T-cell (primary cell): ENCODE measurements at regions not wholly inside any gene's neighbourhood (a gene's known extent, or its start where the extent isn't known, plus 50 kb on each side); places are given as distances from the start of the nearest gene placed in this dataset.

ENCODE experiments used
- ATAC-seq, 4 experiments: fragments of 200-7000 bp in 3 of 4; fragments of 150-1000 bp in 1 of 4; cut with Tn5 transposase; replicated peaks in 1 of 4; 1 replicate in 3 of 4; 2 replicates in 1 of 4; pipeline ENCODE4 v1.10.0; 2021; ENCODE audit warnings: moderate library complexity in 3 of 4, mild to moderate bottlenecking in 2 of 4, moderate number of reproducible peaks in 1 of 4
- CTCF ChIA-PET, 2 donors: fragments of 300-600 bp; sonication (Branson Sonifier 250); formaldehyde crosslinking; loops; one replicate each; lab custom pipeline; 2022; ENCODE audit warnings: antibody characterized with exemption in 2 of 2; lab: Charles Lee
- POLR2A ChIA-PET, 2 donors: fragments of 300-600 bp; sonication (Branson Sonifier 250); formaldehyde crosslinking; loops; one replicate each; lab custom pipeline; 2022; ENCODE audit warnings: antibody characterized with exemption in 2 of 2; lab: Charles Lee
- DNase-seq, 35 experiments: peaks; one replicate each; pipeline versions ENCODE4 v3.0.0 to v3.0.0-alpha.2; 2013 to 2023
- H3K27ac ChIP-seq: one replicate; pipeline ENCODE4 v1.5.1; 2013; ENCODE audit warnings: low read length
- H3K27me3 ChIP-seq, 2 experiments: replicated peaks in 1 of 2; 1 replicate in 1 of 2; 2 replicates in 1 of 2; pipeline versions ENCODE4 v1.6.1 to v1.7.0; 2013; ENCODE audit warnings: low read length in 1 of 2, mixed read lengths in 1 of 2; ENCODE audit not compliant: control insufficient read depth in 2 of 2, insufficient read depth in 2 of 2; ENCODE audit errors: extremely low read depth in 1 of 2
- H3K36me3 ChIP-seq, 2 donors: 1 replicate in 1 of 2; 2 replicates in 1 of 2; pipeline versions ENCODE4 v1.6.1 to v1.7.0; 2013; ENCODE audit warnings: low read length in 1 of 2; ENCODE audit not compliant: control insufficient read depth in 2 of 2, insufficient read depth in 1 of 2; ENCODE audit errors: extremely low read depth in 1 of 2
- H3K4me1 ChIP-seq, 2 experiments: 1 replicate in 1 of 2; 2 replicates in 1 of 2; pipeline versions ENCODE4 v1.6.1 to v1.7.0; 2013; ENCODE audit warnings: low read length in 2 of 2, mixed read lengths in 1 of 2; ENCODE audit not compliant: insufficient read depth in 2 of 2, control insufficient read depth in 1 of 2; ENCODE audit errors: extremely low read depth in 1 of 2
- H3K4me3 ChIP-seq, 2 donors: 1 replicate in 1 of 2; 2 replicates in 1 of 2; pipeline versions ENCODE4 v1.5.1 to v1.7.0; 2013; ENCODE audit warnings: mild to moderate bottlenecking in 2 of 2, low read length in 1 of 2, moderate library complexity in 1 of 2; ENCODE audit not compliant: control insufficient read depth in 1 of 2; ENCODE audit errors: extremely low read depth in 1 of 2
- H3K9me3 ChIP-seq: 2 replicates; pipeline ENCODE4 v1.7.0; 2013
- H3K27ac Mint-ChIP-seq, 2 donors: one replicate each; pipeline ENCODE4 v1.8.0; 2020 to 2021; ENCODE audit warnings: mild to moderate bottlenecking in 2 of 2, mixed read lengths in 2 of 2
- H3K27me3 Mint-ChIP-seq, 2 donors: one replicate each; pipeline ENCODE4 v1.8.0; 2021 to 2022; ENCODE audit warnings: mixed read lengths in 2 of 2
- H3K36me3 Mint-ChIP-seq: one replicate; pipeline ENCODE4 v1.8.0; 2021; ENCODE audit warnings: mixed read lengths
- H3K4me1 Mint-ChIP-seq, 3 donors: one replicate each; pipeline ENCODE4 v1.8.0; 2020 to 2022; ENCODE audit warnings: mixed read lengths in 3 of 3, mild to moderate bottlenecking in 1 of 3
- H3K4me3 Mint-ChIP-seq, 3 donors: one replicate each; pipeline ENCODE4 v1.8.0; 2020 to 2022; ENCODE audit warnings: mild to moderate bottlenecking in 3 of 3, mixed read lengths in 3 of 3, moderate library complexity in 3 of 3
- H3K9me3 Mint-ChIP-seq, 3 donors: one replicate each; pipeline ENCODE4 v1.8.0; 2020 to 2022; ENCODE audit warnings: mixed read lengths in 3 of 3
- whole genome bisulfite sequencing: methylation state at CpG from one replicate; pipeline ENCODE4 v1.1.5; 2013; ENCODE audit warnings: missing lambda C conversion rate; ENCODE audit not compliant: insufficient coverage; 5-methylcytosine and 5-hydroxymethylcytosine counted together

DNA sequence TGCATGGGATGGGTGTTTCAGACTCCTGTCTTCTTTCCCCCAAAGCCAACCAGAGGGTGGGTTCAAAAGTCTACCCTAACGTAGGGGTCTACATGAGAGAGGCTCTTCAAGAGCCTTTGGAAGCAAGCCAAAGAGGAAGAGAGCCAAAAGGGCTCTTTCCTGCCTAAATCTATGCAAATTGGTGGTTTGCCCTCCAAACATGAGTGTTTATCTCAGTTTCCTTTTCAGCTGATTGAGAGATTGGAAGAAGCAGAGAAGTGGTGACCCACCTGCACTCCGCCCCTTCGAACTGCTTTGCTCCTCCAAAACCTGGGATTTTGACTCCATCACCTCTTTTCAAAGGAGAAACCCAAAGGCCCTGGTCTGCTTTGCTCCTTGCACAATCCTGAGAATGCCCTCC is 65.4 kb upstream of the MAF start:
- Histone ChIP-seq H3K4me1 (no peaks in the 10 kb centered on the region), H3K36me3 (no peaks in the 10 kb centered on the region), H3K4me3 (no peak overlapping the region), H3K27ac (no peak overlapping the region), H3K27me3 (no peaks in the 10 kb centered on the region), H3K9me3 (no peaks in the 10 kb centered on the region)
- ChIA-PET POLR2A (no interaction called here), CTCF (no interaction called here)
- no peak for DNase-seq
- ATAC-seq, result no peak
- WGBS, result no CpG with 5 or more reads among the region's 3 CpGs
- Mint-ChIP-seq H3K27me3 (peaks cover 0 to 2% of the 10 kb centered on the region in 2 donors), H3K27ac (no peak overlapping the region), H3K9me3 (peaks cover 0 to 13% (median 12%) of the 10 kb centered on the region in 3 donors), H3K36me3 (no peaks in the 10 kb centered on the region), H3K4me3 (no peak overlapping the region), H3K4me1 (peaks cover 0 to 2% (median 0%) of the 10 kb centered on the region in 3 donors)

DNA sequence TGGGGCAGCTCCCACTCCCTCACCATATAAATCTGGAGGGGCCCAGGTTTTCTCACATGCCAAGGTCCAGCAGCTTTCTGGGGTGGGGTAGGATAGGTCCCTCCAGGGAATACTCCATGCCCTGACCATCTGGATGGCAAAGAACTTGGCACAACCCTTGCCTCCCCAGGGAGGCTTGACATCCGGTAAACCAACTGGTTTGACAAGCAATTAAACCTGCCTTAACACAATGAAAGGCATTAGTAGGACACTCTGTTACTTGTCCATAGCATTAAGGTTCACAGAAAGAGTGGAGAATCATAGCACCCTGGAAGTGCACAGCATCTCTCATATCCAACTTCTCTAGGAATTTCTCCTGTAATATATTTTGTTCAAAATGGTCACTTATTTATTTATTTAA is 63.9 kb upstream of the MAF start:
- 100% methylated on average over 1 of the region's 1 CpG for WGBS
- DNase-seq (no peak), ATAC-seq (no peak)
- Mint-ChIP-seq H3K27ac (no peak overlapping the region), H3K9me3 (peaks cover 0 to 10% (median 5%) of the 10 kb centered on the region in 3 donors), H3K36me3 (no peaks in the 10 kb centered on the region), H3K27me3 (peaks cover 0 to 2% of the 10 kb centered on the region in 2 donors), H3K4me1 (peaks cover 0 to 2% (median 0%) of the 10 kb centered on the region in 3 donors), H3K4me3 (no peak overlapping the region)
- no peak overlapping the region for H3K4me3 ChIP-seq
- H3K27ac ChIP-seq, result no peak overlapping the region
- H3K4me1 ChIP-seq, result no peaks in the 10 kb centered on the region
- no peaks in the 10 kb centered on the region for H3K27me3 ChIP-seq
- H3K36me3 ChIP-seq, result no peaks in the 10 kb centered on the region
- POLR2A ChIA-PET, result no interaction called here
- CTCF ChIA-PET, result no interaction called here
- H3K9me3 ChIP-seq, result no peaks in the 10 kb centered on the region

DNA sequence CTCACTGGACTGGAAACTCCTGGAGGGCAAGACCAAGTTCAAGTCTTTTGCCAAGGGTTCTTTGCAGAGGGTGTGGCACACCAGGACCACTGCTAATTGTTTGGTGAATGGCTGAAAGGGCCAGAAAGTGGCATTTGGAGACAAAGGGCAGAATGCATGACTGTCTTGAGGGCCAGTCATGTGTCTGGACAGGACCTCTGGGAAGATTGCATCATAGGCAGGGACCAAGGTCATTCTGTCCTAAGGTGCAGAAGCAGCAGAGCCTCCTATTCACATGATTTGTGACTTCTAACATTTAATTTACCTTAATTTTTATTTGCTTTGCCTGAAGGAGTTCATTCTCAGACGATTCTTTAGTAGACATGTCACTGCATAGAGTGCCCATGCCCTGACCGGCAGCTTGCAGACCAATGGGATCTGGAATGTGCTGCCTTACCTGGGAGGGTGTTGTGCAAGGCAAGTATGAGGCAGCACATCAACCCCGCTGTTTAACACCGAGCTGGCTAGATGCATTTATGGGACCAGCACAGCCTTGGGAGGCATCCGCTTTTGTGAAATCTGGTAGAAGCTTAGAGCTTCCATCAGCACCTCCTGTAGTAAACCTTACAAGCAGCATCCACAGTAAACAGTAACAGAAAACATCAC is 62.3 kb upstream of the MAF start:
- no peak for ATAC-seq
- Histone ChIP-seq H3K36me3 (no peaks in the 10 kb centered on the region), H3K4me3 (no peak overlapping the region), H3K27ac (no peak overlapping the region), H3K27me3 (peaks cover 0 to 5% of the 10 kb centered on the region in 2 experiments), H3K4me1 (no peaks in the 10 kb centered on the region), H3K9me3 (no peaks in the 10 kb centered on the region)
- no peak for DNase-seq
- 86% methylated on average over 5 of the region's 5 CpGs for WGBS
- CTCF ChIA-PET, result no interaction called here
- Mint-ChIP-seq H3K9me3 (no peaks in the 10 kb centered on the region), H3K36me3 (no peaks in the 10 kb centered on the region), H3K4me1 (peaks cover 0 to 2% (median 0%) of the 10 kb centered on the region in 3 donors), H3K27me3 (peaks cover 0 to 2% of the 10 kb centered on the region in 2 donors), H3K4me3 (no peak overlapping the region), H3K27ac (no peak overlapping the region)
- POLR2A ChIA-PET, result no interaction called here

GRCh38 chr16:79662122-79662521 is 61.6 kb upstream of the MAF start:
- Histone ChIP-seq H3K27ac (no peak overlapping the region), H3K9me3 (no peaks in the 10 kb centered on the region), H3K27me3 (peaks cover 0 to 5% of the 10 kb centered on the region in 2 experiments), H3K4me3 (no peak overlapping the region), H3K36me3 (no peaks in the 10 kb centered on the region), H3K4me1 (no peaks in the 10 kb centered on the region)
- Mint-ChIP-seq H3K27me3 (peaks cover 0 to 2% of the 10 kb centered on the region in 2 donors), H3K9me3 (no peaks in the 10 kb centered on the region), H3K27ac (no peak overlapping the region), H3K36me3 (no peaks in the 10 kb centered on the region), H3K4me3 (no peak overlapping the region), H3K4me1 (peaks cover 0 to 2% (median 0%) of the 10 kb centered on the region in 3 donors)
- CTCF ChIA-PET, result interaction anchor here in 1 of 2 donors (0.6 kb wide), 1 partner anchor 1719 kb away, joined by 4 read pairs; no protein-coding TSS in a partner anchor
- 100% methylated on average over 1 of the region's 1 CpG for WGBS
- no peak for ATAC-seq
- POLR2A ChIA-PET, result no interaction called here
- DNase-seq, result no peak

DNA sequence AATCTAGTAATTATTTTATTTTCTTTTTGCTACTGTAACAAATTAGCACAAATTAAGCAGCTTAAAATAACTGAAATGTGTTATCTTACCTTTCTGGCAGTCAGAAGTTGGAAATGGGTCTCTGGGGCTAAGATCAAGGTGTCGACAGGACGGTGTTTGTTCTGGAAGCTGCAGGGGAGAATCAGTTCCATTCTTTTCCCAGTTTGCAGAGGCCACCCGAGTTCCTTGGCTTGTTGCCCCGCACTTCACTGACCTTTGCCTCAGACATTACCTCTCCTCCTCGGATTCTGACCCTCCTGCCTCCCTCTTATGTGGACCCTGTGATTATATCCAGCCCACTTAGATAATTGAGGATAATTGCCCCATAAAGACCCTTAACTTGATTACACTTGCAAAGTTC is 61.0 kb upstream of the MAF start:
- Histone ChIP-seq H3K4me1 (no peaks in the 10 kb centered on the region), H3K27me3 (peaks cover 0 to 5% of the 10 kb centered on the region in 2 experiments), H3K9me3 (no peaks in the 10 kb centered on the region), H3K27ac (no peak overlapping the region), H3K4me3 (no peak overlapping the region), H3K36me3 (no peaks in the 10 kb centered on the region)
- no peaks in the 10 kb centered on the region for H3K9me3 Mint-ChIP-seq
- 92% methylated on average over 2 of the region's 5 CpGs for WGBS
- H3K4me1 Mint-ChIP-seq, result peaks cover 0 to 2% (median 0%) of the 10 kb centered on the region in 3 donors
- ATAC-seq, result no peak
- ChIA-PET CTCF (interaction anchor here in 1 of 2 donors (0.6 kb wide), 1 partner anchor 1719 kb away, joined by 4 read pairs; no protein-coding TSS in a partner anchor), POLR2A (no interaction called here)
- H3K4me3 Mint-ChIP-seq, result no peak overlapping the region
- peaks cover 0 to 5% of the 10 kb centered on the region in 2 donors for H3K27me3 Mint-ChIP-seq
- no peak for DNase-seq
- H3K36me3 Mint-ChIP-seq, result no peaks in the 10 kb centered on the region
- H3K27ac Mint-ChIP-seq, result no peak overlapping the region

DNA sequence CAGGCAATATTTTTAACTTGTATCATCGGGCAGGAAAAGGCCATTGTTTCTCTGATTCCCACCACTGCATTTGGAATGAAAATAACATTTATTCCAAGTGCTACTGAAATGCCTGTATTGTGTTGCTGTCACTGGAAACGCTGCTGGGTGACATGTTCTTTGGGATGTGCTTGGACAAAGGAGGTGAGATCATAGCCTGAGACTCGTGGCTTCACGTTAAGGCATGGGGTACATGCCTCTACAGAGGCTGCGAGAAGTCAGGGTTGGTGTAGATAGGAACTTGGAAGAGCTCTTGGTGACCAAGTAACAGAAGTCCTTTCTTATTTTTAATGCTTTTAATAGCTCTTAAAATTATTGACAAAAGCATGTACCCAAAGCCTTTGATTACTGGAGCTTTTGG is 58.8 kb upstream of the MAF start:
- no peak for DNase-seq
- POLR2A ChIA-PET, result no interaction called here
- 94% methylated on average over 2 of the region's 5 CpGs for WGBS

More for the DNA sequence above, 58.8 kb upstream of the MAF start:
- Histone ChIP-seq H3K27me3 (peaks cover 0 to 5% of the 10 kb centered on the region in 2 experiments), H3K4me1 (no peaks in the 10 kb centered on the region), H3K4me3 (no peak overlapping the region), H3K36me3 (no peaks in the 10 kb centered on the region), H3K27ac (no peak overlapping the region), H3K9me3 (no peaks in the 10 kb centered on the region)
- no peaks in the 10 kb centered on the region for H3K9me3 Mint-ChIP-seq
- CTCF ChIA-PET, result no interaction called here
- no peak overlapping the region for H3K4me3 Mint-ChIP-seq
- no peak for ATAC-seq
- no peaks in the 10 kb centered on the region for H3K36me3 Mint-ChIP-seq
- no peaks in the 10 kb centered on the region for H3K4me1 Mint-ChIP-seq
- H3K27me3 Mint-ChIP-seq, result peaks cover 0 to 5% of the 10 kb centered on the region in 2 donors
- no peak overlapping the region for H3K27ac Mint-ChIP-seq
